Uterus (tissue), 2 donors: ENCODE measurements at regions not wholly inside any gene's neighbourhood (a gene's known extent, or its start where the extent isn't known, plus 50 kb on each side); places are given as distances from the start of the nearest gene placed in this dataset.

ENCODE experiments used
- POLR2A ChIP-seq, 2 donors: fragments of 450-650 bp; IDR thresholded peaks; one replicate each; pipeline ENCODE4 v1.6.1; 2016; ENCODE audit warnings: antibody characterized with exemption in 2 of 2, mild to moderate bottlenecking in 1 of 2, moderate library complexity in 1 of 2
- TF ChIP-seq, protein P1 (sequence below), 4 experiments: fragments of 200-600 bp in 2 of 4; fragments of 450-650 bp in 2 of 4; sonication (generic) in 2 of 4; IDR thresholded peaks; one replicate each; pipeline ENCODE4 v1.5.1; 2016 to 2019; ENCODE audit warnings: antibody characterized with exemption in 4 of 4, mild to moderate bottlenecking in 2 of 4, moderate library complexity in 1 of 4

DNA sequence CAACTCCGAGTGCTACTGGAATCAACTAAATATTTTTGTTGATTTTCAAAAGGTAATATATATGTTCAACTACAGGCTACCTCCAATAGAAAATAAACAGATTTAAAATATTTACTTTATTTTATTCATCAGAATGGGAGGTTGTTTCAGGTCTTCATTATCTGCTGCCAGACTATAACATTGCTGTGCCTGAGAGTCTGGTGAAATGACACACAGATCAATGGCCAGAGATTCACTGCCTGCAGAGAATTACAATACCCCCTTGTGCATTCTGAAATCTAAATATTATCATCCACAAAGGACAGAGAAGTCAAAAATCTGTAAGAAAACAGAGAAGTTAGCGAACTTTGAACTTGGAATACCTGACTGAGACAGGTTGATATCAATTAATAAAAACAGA lies 667.8 kb upstream of the GJE1 start:
- TF ChIP-seq, protein P1, sequence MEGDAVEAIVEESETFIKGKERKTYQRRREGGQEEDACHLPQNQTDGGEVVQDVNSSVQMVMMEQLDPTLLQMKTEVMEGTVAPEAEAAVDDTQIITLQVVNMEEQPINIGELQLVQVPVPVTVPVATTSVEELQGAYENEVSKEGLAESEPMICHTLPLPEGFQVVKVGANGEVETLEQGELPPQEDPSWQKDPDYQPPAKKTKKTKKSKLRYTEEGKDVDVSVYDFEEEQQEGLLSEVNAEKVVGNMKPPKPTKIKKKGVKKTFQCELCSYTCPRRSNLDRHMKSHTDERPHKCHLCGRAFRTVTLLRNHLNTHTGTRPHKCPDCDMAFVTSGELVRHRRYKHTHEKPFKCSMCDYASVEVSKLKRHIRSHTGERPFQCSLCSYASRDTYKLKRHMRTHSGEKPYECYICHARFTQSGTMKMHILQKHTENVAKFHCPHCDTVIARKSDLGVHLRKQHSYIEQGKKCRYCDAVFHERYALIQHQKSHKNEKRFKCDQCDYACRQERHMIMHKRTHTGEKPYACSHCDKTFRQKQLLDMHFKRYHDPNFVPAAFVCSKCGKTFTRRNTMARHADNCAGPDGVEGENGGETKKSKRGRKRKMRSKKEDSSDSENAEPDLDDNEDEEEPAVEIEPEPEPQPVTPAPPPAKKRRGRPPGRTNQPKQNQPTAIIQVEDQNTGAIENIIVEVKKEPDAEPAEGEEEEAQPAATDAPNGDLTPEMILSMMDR (IDR thresholded peaks at IDR 0.05), result no peak
- no peak for TF ChIP-seq POLR2A (IDR thresholded peaks at IDR 0.05)
